NCI-H2029 treated with DMSO at 0.1 percent for 48 hours (cell line): ENCODE measurements at regions not wholly inside any gene's neighbourhood (a gene's known extent, or its start where the extent isn't known, plus 50 kb on each side); places are given as distances from the start of the nearest gene placed in this dataset.

Experiments
- DNase-seq: peaks from one replicate; lab custom pipeline; 2025; lab: John Stamatoyannopoulos, UW

DNA sequence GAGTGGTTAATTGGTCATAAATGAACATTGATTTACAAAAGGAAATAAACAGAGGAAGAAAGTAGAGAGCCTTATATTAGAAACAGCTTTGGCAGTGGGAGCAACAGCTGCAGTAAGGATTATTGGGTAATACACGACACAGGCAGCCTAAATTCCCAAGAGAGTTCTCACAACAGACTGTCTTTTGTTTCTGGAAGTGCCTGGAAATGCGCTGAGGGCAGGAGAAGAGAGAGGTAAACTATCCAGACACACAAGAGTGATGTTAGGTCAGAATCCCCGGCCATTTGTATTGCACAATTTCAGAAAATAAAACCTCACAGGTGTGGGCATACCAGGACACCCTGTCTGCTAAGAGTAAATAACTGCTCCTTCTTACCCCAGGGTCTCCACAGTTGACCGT lies 450.4 kb upstream of the CTNND2 start:
- DNase-seq, result no peak

DNA sequence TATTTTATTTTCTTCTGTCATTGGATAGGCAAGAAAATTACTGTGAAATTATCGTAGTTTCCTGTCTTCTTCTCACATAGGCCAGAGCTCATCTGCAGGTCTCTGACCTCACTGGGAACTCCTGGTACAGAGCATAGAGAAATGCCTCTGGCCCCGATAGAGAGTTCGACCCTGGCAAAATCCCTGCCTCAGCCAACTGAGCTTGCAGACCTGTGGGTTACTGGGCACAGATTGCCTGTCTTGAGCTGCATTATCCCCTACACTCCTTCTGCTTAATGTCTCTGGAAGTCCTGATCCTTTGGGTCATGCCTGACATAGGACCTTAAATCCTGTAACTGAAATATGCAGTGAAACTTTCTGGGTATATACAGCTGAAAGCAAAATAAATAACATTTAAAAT lies 439.3 kb upstream of the CTNND2 start:
- DNase-seq, result no peak

DNA sequence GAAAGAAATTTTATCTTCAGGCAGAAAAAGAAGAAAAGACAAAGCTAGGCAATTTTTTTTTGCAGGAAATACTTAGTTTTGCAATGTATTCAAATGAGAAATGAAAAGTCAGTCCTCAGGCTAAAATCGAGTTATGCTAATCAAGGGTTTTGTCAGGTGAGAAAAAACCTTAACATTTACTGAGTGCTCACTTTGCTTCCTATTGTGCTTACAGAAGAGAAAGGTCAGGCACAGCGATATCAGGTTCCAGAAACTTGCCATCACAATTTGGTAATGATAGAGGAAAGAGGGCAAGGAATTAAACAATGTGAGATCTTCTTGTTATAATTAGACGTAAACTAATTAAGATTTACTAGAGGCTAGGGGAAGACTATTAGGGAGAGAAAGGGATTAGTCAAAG lies 431.7 kb upstream of the CTNND2 start:
- no peak for DNase-seq

DNA sequence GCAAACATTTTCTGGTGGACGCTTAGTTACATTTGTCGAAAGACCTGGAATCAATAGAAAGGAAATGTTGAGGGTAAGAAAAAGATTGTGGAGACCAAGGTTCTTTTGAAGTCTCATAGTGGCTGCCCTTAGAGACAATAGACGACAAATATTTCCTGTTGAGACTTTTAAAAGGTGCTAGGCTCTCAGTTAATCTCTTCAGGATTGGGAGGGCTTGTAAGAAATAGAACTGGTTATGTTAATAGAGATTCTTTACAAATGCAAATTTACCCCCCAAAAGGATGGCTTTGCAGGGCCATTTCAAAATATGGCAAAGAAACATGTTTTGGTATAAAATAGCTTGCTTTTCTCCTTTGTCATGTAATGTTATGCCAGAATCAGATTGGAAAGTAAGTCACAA lies 428.2 kb upstream of the CTNND2 start:
- DNase-seq, result no peak

DNA sequence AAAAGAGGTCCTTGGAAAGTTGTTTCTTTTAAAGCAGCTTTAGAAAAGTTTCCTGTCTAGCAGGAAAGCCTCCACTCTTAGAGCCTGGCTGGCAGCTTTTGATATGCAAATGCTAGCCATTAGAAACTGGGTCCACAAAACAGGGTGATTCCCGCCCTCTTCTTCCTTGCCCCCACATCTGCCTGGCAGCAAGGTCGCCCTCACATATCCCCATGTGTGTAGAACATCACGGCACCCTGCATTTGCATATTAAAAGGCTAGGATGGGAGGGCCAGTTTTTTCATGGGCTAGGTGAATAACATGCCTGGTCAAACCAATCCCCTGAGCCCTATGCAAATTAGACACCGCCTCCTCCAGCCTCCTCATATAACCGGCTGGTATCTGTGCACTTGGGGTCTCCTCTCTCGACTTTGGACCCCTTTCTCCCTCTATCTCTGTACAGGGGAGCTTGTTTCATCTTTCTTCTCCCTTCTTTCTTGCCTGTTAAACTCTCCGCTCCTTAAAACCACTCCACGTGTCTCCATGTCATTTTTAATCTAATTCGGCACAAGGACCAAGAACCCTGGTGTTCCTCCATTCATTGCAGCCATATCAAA lies 426.8 kb upstream of the CTNND2 start:
- no peak for DNase-seq

DNA sequence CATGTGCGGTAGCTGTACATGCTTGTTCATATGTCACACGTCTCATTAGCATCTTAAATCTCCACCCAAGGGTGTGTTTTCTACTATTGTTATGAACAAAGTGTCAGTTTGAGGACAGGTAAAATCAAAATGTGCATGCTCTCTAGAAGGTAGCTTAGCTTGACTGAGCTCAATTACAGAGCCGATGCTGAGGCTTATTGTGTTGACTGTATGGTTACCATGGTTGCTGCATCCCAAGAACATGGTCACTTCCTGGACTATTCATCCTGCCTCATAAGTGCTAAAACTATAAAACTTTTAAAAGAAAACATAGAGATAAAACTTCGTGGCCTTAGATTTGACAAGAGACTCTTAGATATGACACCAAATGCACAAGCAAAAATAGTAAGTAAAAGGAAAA lies 426.1 kb upstream of the CTNND2 start:
- no peak for DNase-seq

DNA sequence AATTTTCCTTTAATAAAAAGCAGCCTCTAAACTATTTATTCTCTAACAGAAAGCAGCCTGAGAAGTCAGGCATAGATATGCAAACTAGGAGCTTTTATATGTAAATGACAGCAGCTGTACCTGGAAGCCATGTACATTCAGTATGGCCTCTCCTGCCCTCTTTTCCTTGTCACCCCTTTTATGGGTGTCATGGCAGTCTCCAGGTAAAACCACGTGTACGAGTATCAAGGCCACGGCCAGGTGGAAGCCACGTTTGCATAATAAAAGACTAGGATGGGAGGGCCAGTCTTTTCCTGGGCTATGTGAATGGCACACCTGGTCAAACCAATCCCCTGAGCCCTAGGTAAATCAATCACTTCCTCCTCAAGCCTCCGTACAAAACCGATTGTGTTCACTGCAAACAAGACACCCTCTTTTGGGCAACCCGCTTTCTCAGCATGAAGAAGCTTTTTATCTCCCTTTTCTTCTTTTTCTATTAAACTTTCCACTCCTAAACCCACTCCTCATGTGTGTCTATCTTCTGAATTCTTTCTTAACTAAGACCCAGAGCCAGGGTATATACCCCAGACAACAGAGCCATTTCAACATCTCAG lies 419.5 kb upstream of the CTNND2 start:
- no peak for DNase-seq

DNA sequence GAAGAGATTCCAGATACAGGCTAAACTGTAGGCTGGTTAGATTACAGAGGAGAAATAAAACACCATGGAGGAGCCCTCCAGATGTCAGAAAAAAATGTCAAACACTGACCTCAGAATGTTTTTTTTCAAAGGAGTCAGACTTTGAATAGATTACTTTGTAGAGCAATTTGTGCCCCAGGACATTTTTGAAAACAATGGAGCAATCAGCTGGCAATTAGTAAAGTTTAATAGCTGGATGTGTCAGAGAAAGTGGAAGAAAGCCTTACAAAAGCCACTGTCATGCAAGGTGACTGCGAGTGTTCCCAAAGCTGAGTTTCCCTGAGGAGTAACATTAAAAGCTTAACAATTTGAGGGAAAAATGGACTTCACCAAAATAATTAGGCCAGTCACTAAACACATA lies 417.8 kb upstream of the CTNND2 start:
- DNase-seq, result no peak

DNA sequence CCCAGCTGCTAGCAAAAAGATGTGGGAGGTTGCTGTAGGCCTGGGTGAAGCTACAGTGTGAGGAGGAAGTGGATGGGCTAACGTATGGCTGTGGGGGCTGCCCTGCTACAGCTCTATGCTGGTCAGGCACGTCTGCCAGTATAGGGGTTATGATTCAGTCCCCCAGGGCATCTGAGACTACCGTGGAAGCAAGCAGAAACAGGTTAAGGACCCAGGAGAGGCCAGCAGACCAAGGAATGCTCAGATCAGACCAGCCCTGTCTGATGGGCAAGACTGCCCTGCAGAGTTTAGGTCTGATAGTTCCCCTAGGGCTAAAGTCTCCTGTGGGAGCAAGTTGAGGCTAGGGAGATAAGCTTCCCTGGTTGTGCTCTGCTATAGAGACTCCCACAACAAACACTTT lies 416.1 kb upstream of the CTNND2 start:
- DNase-seq, result no peak

DNA sequence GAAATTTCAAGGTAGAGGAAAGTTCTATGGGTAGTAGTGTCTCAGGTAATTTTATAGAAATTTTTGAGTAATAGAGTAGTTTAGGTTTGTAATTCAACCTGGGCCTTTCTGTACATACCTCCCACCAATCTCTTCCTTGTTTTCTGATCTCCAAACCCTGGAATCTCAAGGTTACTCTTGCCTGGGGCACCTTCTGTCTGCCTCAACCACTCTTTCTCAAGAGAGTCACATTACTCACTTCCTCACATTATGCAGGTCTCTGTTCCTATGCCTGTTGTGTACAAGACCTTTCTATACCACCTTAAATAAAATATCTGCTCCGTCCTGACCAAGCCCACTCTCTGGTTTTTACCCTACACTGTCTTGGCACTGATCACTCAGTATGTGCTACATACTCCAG lies 412.6 kb upstream of the CTNND2 start:
- no peak for DNase-seq

DNA sequence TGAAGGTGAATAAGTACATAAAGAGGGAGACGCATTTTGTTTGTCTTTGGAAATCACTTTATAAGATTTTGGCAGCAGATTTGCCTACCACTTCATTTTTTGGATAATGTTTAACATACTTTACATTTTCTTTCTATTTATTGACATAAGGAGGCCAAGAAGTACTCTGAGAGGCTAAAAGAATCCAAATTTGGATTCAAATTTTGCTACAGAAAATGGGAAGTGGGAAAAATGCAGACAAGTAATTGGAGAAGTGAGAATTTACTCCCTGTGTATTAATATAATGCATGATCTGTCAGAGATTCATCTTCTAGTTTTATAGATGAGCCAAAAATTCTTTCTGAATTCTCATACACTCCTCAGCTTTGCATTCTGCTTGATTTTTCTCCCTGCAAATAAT lies 411.2 kb upstream of the CTNND2 start:
- no peak for DNase-seq

DNA sequence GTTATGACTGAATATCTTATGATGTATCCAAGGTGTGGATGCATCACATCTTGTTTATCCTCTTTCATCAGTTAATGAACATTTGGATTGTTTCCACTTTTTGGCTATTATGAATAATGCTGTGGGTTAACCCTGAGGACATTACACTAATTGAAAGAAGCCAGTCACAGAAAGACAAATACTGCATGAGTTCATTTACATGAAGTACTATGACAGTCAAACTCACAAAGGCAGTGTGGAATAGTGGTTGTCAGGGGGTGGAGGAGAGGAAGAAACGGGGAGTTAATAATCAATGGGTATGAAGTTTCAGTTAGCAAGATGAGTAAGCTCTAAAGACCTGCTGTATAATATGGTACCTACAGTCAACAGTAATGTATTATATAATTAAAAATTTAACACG lies 409.4 kb upstream of the CTNND2 start:
- no peak for DNase-seq

DNA sequence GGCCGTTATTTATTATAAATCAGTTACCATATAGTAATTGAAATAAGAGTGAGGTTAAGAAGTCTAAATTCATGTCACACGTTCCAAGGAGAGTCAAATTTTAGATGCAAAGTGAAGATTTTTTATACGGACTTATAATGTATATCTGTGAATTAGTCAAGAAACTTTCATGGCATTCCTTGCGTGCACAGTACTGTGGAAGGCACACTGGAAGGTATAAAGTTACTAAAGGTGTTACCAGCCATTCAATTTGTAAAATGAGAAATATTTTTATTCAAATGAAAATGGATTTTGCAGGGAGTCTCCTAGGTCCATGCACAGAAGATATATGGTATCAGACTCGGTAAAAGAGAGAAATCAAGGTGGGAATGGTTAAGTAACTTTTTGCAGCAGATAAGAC lies 408.1 kb upstream of the CTNND2 start:
- no peak for DNase-seq

DNA sequence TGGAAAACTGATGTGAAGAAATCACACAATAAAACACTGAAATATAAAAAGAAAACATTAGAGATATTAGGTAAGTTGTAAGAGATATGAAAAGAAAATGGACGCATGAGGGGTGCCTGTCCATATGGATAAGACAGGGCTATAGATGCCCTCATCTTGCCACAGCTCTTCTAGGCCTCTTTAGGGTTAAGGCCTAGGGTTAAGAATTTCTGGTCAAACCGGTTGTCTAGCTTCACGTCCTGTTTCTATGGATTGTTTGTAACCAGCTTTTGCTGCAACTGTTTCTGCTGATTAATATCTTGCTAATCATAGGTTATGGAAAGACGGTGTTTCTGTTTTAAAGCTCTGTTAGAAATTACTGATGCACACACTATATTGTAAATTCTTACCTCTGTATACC lies 389.9 kb upstream of the CTNND2 start:
- DNase-seq, result no peak

DNA sequence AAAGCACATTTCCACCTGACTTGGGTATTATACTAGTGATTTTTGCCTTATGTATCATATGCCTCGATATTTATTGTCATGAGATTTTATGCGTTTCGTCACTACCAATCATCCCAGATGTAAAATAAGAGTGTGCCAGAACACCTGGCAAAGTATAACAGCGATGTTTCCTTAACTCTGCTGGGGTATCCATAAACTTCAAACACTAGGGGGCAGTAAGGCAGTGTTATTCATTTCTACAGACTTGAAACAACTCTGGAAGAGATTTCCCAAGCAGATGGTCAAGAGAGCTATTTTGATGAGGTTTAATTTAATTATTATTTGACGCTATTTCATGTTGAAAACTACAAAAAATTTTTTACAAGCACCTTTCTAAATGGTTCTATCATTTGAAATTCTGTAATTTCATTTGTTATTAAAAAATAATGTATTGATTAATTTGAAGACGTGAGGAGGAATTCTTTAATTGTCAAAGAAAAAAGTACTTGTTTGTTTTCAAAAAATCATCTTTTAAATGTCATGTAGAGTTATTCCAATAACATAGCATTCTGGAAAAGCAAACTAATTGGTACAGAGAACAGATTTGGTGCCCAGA lies 388.5 kb upstream of the CTNND2 start:
- DNase-seq, result no peak

DNA sequence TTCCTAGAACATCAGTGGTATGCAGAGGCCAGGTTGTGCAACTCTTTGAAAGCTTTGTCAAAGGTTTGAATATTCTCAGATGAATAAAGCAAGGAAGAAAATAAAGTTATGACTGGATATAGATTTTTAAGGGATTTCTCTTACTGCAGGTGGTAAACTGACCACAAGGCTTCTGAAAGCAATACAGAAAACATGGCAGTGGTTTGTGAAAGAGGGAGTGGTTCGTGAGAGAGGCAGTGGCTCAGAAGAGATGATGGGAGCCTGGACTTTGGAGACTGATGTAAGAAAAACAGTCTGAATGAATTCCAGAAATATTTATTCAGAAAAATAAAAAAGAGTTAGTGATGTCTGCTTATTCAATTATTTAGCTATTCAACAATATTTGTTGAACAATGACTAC lies 380.4 kb upstream of the CTNND2 start:
- DNase-seq, result no peak

DNA sequence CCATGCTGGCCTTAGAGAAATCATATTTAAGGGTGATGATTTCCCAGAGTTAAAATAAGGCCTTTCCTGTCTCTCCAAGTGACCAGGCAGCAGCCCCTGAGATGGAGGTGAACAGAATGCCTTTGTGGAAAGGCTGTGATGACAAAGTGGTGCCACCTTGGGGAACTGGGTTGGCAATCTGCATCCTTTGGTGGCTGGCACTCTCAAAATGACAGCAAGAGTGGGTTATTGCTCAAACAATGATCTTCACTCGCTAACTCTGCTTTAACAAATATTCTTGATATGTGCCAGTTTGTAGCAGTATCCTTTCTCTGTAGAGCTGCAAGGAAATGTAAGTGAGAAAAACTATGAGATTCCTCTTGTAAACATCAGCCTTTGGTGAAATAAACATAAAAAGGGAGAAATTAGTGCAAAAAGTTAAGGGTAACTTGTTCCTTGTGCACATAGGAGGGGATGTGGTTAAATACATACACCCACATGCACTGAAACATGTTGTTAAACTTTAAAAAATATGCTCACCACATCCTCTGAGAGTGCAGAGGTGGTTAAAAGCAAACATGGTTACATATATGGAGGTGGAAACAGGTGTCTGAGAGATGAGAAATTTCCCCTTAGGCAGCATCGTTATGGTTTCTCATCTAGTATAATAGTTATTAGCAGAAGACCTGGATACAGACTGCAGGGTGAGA lies 373.4 kb upstream of the CTNND2 start:
- DNase-seq, result no peak

DNA sequence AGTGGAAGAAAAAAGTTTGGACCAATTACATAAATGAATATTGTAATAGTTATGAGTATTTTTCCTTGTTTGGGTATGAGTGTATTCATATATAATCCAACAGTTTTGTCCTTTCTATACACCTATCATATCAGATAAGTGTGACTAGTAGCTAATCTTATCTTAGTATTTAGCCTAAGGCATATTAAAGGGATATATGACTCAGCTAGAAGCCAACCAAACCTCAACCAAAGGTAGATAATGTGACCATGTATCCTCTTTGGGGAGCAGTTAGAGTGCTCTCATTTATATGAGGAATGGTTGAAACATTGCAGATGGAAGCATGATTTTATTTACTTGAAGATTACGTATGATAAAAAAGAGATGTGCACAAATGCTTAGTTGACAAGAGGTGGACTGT lies 370.0 kb upstream of the CTNND2 start:
- no peak for DNase-seq

DNA sequence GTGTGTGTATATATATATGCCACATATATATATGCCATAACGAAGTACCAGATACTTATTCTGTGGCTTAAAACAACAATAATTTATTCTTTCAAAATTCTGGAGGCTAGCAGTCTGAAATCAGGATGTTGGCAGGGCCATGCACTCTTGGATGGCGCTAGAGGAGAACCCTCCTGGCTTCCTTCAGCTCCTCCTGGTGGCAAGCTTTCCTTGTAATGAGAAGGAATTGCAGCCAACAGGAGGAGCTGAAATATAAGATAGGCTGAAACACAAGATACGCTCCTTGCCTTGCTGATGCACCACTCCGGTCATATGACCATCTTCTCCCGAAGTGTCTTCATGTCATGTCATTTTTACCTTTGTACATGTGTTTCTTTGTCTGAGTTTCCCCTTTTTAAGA lies 368.1 kb upstream of the CTNND2 start:
- DNase-seq, result no peak

DNA sequence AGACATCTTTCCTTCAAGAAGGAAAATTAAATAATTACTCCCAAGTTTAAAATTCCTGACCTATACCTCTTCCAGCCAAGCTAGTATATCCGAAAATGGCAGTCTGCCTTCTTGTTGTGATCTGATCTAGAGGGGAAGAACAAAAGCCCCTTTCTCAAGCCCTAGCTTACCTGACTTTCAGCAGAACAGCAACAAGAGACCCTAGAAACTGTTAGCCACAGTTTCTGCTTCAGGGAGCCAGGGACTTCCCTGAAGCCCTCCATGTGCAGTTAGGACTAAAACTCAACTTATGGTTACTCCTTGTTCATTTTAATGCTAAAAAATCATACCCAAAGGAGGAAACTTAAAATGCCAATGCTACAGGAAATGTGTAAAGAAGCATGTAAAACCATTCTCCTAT lies 366.7 kb upstream of the CTNND2 start:
- DNase-seq, result no peak

DNA sequence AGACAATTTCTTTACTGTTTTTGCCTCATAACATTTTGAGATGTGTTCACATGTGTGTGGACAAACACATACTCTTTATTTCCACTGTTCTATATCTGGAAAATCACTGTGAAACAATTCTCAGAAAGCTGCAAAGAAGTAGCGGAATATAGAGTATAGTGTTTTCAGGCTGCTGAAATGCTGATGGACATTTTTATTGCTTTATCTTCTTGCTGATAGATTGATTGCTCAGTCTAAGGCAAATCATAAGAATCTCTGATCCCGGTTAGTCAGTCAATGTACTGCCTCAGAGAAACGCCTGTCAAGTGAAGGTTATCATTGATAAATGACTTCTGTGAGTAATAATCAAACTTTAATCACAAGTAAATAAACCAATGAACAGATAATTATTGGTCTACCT lies 364.9 kb upstream of the CTNND2 start:
- no peak for DNase-seq

DNA sequence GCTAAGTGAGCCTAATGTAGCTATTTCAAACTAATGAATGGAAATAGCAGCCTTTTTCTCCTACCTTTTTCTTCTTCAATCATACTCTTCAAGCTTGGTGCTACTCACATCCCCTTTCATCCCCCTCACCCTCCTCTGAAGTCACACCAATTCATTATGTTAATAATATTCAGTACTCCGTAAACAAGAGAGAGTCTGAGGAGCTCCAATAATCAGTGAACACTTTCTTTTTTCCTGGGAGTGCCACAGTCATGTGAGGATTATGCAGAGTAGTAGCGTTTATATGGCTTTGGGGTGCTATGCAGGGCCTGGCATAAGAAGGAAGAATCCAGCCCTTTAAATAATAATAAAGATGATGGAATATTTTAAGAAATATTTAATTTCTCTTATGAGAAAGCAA lies 354.3 kb upstream of the CTNND2 start:
- no peak for DNase-seq

DNA sequence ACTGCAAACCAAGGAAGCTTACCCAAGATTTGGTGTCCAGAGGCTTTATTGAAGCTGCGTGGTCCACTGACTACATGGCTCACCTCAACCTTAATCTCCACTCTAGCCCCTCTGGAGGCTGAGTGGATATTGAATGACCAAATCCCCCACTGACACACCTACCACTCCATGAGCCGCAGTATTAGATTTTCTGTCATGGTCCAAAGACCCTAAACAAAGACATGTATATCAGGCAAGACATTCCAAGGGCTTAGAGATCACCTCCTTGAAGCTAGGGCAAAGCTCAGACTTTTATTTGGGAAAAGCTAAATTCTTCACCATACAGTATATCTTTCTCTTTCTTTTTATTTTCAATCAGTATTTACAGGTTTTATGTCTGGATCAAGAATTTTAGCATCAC lies 346.2 kb upstream of the CTNND2 start:
- DNase-seq, result no peak

DNA sequence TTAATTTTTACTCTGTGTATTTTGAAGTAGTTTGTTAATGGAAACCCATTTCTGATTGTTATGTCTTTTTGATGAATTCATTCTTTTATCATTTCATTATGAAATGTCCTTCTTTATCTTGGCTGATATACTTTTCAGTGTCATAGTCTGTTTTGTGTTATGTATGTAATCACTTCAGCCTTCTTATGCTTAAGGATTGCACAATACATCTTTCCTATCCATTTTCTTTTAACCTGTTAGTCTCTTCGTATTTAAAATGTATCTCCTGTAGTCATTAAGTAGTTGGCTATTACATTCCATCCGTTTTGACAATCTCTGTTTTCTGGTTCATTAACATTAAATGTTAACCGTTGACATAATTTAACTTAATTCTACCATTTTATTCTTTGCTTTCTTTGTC lies 344.6 kb upstream of the CTNND2 start:
- no peak for DNase-seq
